ENCODE measurements at regions not wholly inside any gene's neighbourhood (a gene's known extent, or its start where the extent isn't known, plus 50 kb on each side); places are given as distances from the start of the nearest gene placed in this dataset.
"Not testable (repeated sequence)": the region's sequence is repeated elsewhere in the genome, so short reads cannot be mapped to it uniquely, and the experiment has no call there.

- CTCF ChIA-PET; H3K4me1 Mint-ChIP-seq; DNase-seq; H3K27ac Mint-ChIP-seq; H3K36me3 Mint-ChIP-seq (ENCODE audit: low read depth); POLR2A ChIA-PET; H3K4me3 Mint-ChIP-seq; H3K27me3 Mint-ChIP-seq: not testable (repeated sequence)
- peaks cover 27% of the 10 kb centered on the region for H3K9me3 Mint-ChIP-seq
Observed at GRCh38 chr22:11561744-11562143, 3966.2 kb upstream of the OR11H1 start.

- H3K27ac Mint-ChIP-seq; H3K27me3 Mint-ChIP-seq; POLR2A ChIA-PET; CTCF ChIA-PET; H3K4me1 Mint-ChIP-seq; DNase-seq; H3K4me3 Mint-ChIP-seq; H3K36me3 Mint-ChIP-seq (ENCODE audit: low read depth): not testable (repeated sequence)
- H3K9me3 Mint-ChIP-seq = peaks cover 56% of the 10 kb centered on the region
Observed at GRCh38 chr22:11568837-11569563, 3959.0 kb upstream of the OR11H1 start.

GRCh38 chr22:11569564-11569940 lies 3958.4 kb upstream of the OR11H1 start:
- H3K27me3 Mint-ChIP-seq; H3K4me3 Mint-ChIP-seq; H3K36me3 Mint-ChIP-seq (ENCODE audit: low read depth); H3K4me1 Mint-ChIP-seq; POLR2A ChIA-PET; H3K27ac Mint-ChIP-seq; CTCF ChIA-PET; DNase-seq: not testable (repeated sequence)
- peaks cover 61% of the 10 kb centered on the region for H3K9me3 Mint-ChIP-seq

GRCh38 chr22:11573154-11573553 lies 3954.8 kb upstream of the OR11H1 start:
- CTCF ChIA-PET; H3K36me3 Mint-ChIP-seq (ENCODE audit: low read depth); H3K27me3 Mint-ChIP-seq; H3K27ac Mint-ChIP-seq; POLR2A ChIA-PET; H3K4me3 Mint-ChIP-seq; DNase-seq; H3K4me1 Mint-ChIP-seq: not testable (repeated sequence)
- peaks cover 70% of the 10 kb centered on the region for H3K9me3 Mint-ChIP-seq

- CTCF ChIA-PET; H3K27ac Mint-ChIP-seq; H3K4me1 Mint-ChIP-seq; H3K27me3 Mint-ChIP-seq; POLR2A ChIA-PET; H3K4me3 Mint-ChIP-seq; DNase-seq; H3K36me3 Mint-ChIP-seq (ENCODE audit: low read depth): not testable (repeated sequence)
- H3K9me3 Mint-ChIP-seq = peaks cover 69% of the 10 kb centered on the region
Observed at GRCh38 chr22:11574231-11574630, 3953.8 kb upstream of the OR11H1 start.

GRCh38 chr22:11574659-11575058 lies 3953.3 kb upstream of the OR11H1 start:
- H3K4me3 Mint-ChIP-seq; H3K27ac Mint-ChIP-seq; DNase-seq; H3K27me3 Mint-ChIP-seq; POLR2A ChIA-PET; H3K36me3 Mint-ChIP-seq (ENCODE audit: low read depth); H3K4me1 Mint-ChIP-seq; CTCF ChIA-PET: not testable (repeated sequence)
- peaks cover 70% of the 10 kb centered on the region for H3K9me3 Mint-ChIP-seq

- DNase-seq; H3K36me3 Mint-ChIP-seq (ENCODE audit: low read depth); POLR2A ChIA-PET; H3K27ac Mint-ChIP-seq; H3K27me3 Mint-ChIP-seq; H3K4me1 Mint-ChIP-seq; H3K4me3 Mint-ChIP-seq; CTCF ChIA-PET: not testable (repeated sequence)
- peaks cover 70% of the 10 kb centered on the region for H3K9me3 Mint-ChIP-seq
Observed at GRCh38 chr22:11576740-11577139, 3951.3 kb upstream of the OR11H1 start.

GRCh38 chr22:11578115-11578514 lies 3949.9 kb upstream of the OR11H1 start:
- POLR2A ChIA-PET; H3K27me3 Mint-ChIP-seq; CTCF ChIA-PET; H3K27ac Mint-ChIP-seq; DNase-seq; H3K36me3 Mint-ChIP-seq (ENCODE audit: low read depth); H3K4me3 Mint-ChIP-seq; H3K4me1 Mint-ChIP-seq: not testable (repeated sequence)
- H3K9me3 Mint-ChIP-seq = peaks cover 67% of the 10 kb centered on the region

- H3K36me3 Mint-ChIP-seq (ENCODE audit: low read depth); H3K27ac Mint-ChIP-seq; H3K27me3 Mint-ChIP-seq; POLR2A ChIA-PET; CTCF ChIA-PET; H3K4me1 Mint-ChIP-seq; H3K4me3 Mint-ChIP-seq; DNase-seq: not testable (repeated sequence)
- H3K9me3 Mint-ChIP-seq = peaks cover 67% of the 10 kb centered on the region
Observed at GRCh38 chr22:11578551-11578950, 3949.4 kb upstream of the OR11H1 start.

- peaks cover 54% of the 10 kb centered on the region for H3K9me3 Mint-ChIP-seq
- not testable (repeated sequence) for H3K27me3 Mint-ChIP-seq
Observed at GRCh38 chr22:11582048-11582447, 3945.9 kb upstream of the OR11H1 start.

GRCh38 chr22:11584231-11584630 lies 3943.8 kb upstream of the OR11H1 start:
- CTCF ChIA-PET; H3K27ac Mint-ChIP-seq; POLR2A ChIA-PET; H3K4me1 Mint-ChIP-seq; H3K27me3 Mint-ChIP-seq; H3K36me3 Mint-ChIP-seq (ENCODE audit: low read depth); DNase-seq; H3K4me3 Mint-ChIP-seq: not testable (repeated sequence)
- peaks cover 49% of the 10 kb centered on the region for H3K9me3 Mint-ChIP-seq

More at GRCh38 chr22:11582048-11582447, 3945.9 kb upstream of the OR11H1 start:
- H3K27ac Mint-ChIP-seq; H3K4me3 Mint-ChIP-seq; POLR2A ChIA-PET; H3K36me3 Mint-ChIP-seq (ENCODE audit: low read depth); CTCF ChIA-PET; DNase-seq; H3K4me1 Mint-ChIP-seq: not testable (repeated sequence)

- H3K27me3 Mint-ChIP-seq; DNase-seq; H3K4me1 Mint-ChIP-seq; H3K36me3 Mint-ChIP-seq (ENCODE audit: low read depth); H3K27ac Mint-ChIP-seq; H3K4me3 Mint-ChIP-seq; POLR2A ChIA-PET; CTCF ChIA-PET: not testable (repeated sequence)
- H3K9me3 Mint-ChIP-seq = peaks cover 52% of the 10 kb centered on the region
Observed at GRCh38 chr22:11594552-11594951, 3933.4 kb upstream of the OR11H1 start.

GRCh38 chr22:11597666-11598358 lies 3930.2 kb upstream of the OR11H1 start:
- H3K27ac Mint-ChIP-seq; POLR2A ChIA-PET; H3K4me1 Mint-ChIP-seq; H3K4me3 Mint-ChIP-seq; H3K27me3 Mint-ChIP-seq; DNase-seq; CTCF ChIA-PET; H3K36me3 Mint-ChIP-seq (ENCODE audit: low read depth): not testable (repeated sequence)
- peaks cover 44% of the 10 kb centered on the region for H3K9me3 Mint-ChIP-seq

Measured in activated CD4-positive, alpha-beta memory T cell treated with anti-CD3 and anti-CD28 coated beads, Interleukin-2, amount 10 ng/mL, durations not matched to agents 7 days and 5 days (primary cell).